ENCODE measurements at regions not wholly inside any gene's neighbourhood (a gene's known extent, or its start where the extent isn't known, plus 50 kb on each side); places are given as distances from the start of the nearest gene placed in this dataset.

DNA sequence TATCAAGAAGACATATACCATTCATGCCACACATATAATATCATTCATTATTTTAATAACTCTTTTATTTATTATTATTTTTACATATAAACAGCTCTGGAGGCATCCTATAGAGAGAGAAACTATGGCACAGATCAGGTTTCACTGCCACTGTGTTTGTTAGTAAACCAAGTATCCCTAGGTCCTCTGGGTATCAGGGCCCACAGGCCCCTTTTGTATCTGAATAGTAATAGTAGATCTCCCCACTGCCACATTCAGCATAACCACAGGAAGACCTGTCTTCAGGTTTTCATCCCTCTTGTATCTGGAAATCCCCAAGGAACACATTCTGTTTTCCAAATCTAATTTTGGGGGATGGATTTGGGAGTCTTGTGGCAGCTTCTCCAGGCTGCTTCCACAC is 94.0 kb downstream of the SPATA31D1 start:
- peaks cover 12% of the 10 kb centered on the region for H3K9me3 ChIP-seq (ENCODE audit: low read length)
- no peak for DNase-seq
- no peak overlapping the region for H3K4me2 ChIP-seq (ENCODE audit: low read depth, low read length, poor library complexity, severe bottlenecking)
- no peak overlapping the region for H3K9ac ChIP-seq (ENCODE audit: low read length)
- H3K27ac ChIP-seq (ENCODE audit: low read length): no peak overlapping the region
- no peaks in the 10 kb centered on the region for H3K79me2 ChIP-seq (ENCODE audit: low read length)
- no peaks in the 10 kb centered on the region for H3K9me2 ChIP-seq (replicated peaks; ENCODE audit: insufficient read depth, low read length)
- H3K4me1 ChIP-seq (ENCODE audit: low read length): no peaks in the 10 kb centered on the region
- no peaks in the 10 kb centered on the region for H3K36me3 ChIP-seq (ENCODE audit: insufficient read depth, low read length)
- H3K4me3 ChIP-seq (ENCODE audit: low read length): no peak overlapping the region
- no peak overlapping the region for H2AFZ ChIP-seq (ENCODE audit: low read length)
- H3K27me3 ChIP-seq (ENCODE audit: low read length): no peaks in the 10 kb centered on the region
- H4K20me1 ChIP-seq (ENCODE audit: insufficient read depth, low read depth, low read length): no peaks in the 10 kb centered on the region

DNA sequence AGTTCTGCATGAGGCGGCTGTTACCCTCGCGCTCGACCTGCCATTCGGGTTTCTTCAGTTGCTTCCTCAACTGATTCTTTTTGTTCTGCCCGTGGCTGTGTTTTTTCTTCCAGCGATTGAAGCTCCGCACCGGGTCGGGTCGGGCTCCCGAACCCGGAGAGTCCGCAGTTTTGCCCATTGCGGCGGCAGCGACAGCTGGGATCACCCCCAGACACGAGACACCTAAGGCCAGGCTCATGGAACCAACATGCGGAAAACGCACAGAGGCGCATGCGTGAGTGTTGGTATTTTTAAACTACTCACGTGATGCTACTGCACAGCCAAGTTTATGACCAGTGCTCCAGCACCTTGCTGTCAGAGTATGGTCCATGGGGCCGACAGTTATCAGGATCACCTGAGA is 100.0 kb downstream of the SPATA31D1 start:
- no peaks in the 10 kb centered on the region for H3K27me3 ChIP-seq (ENCODE audit: low read length)
- H4K20me1 ChIP-seq (ENCODE audit: insufficient read depth, low read depth, low read length): no peaks in the 10 kb centered on the region
- no peak overlapping the region for H2AFZ ChIP-seq (ENCODE audit: low read length)
- peaks cover 13% of the 10 kb centered on the region for H3K9me3 ChIP-seq (ENCODE audit: low read length)
- H3K27ac ChIP-seq (ENCODE audit: low read length): no peak overlapping the region
- no peaks in the 10 kb centered on the region for H3K79me2 ChIP-seq (ENCODE audit: low read length)
- H3K9ac ChIP-seq (ENCODE audit: low read length): no peak overlapping the region
- no peaks in the 10 kb centered on the region for H3K4me1 ChIP-seq (ENCODE audit: low read length)
- H3K4me2 ChIP-seq (ENCODE audit: low read depth, low read length, poor library complexity, severe bottlenecking): no peak overlapping the region
- DNase-seq: no peak
- no peaks in the 10 kb centered on the region for H3K9me2 ChIP-seq (replicated peaks; ENCODE audit: insufficient read depth, low read length)
- H3K36me3 ChIP-seq (ENCODE audit: insufficient read depth, low read length): no peaks in the 10 kb centered on the region
- no peak overlapping the region for H3K4me3 ChIP-seq (ENCODE audit: low read length)

- H4K20me1 ChIP-seq (ENCODE audit: insufficient read depth, low read depth, low read length): no peaks in the 10 kb centered on the region
- H3K27me3 ChIP-seq (ENCODE audit: low read length): no peaks in the 10 kb centered on the region
- H3K4me2 ChIP-seq (ENCODE audit: low read depth, low read length, poor library complexity, severe bottlenecking): no peak overlapping the region
- H3K9me2 ChIP-seq (replicated peaks; ENCODE audit: insufficient read depth, low read length): no peaks in the 10 kb centered on the region
- no peak overlapping the region for H3K27ac ChIP-seq (ENCODE audit: low read length)
- H3K36me3 ChIP-seq (ENCODE audit: insufficient read depth, low read length): no peaks in the 10 kb centered on the region
- H2AFZ ChIP-seq (ENCODE audit: low read length): no peak overlapping the region
- H3K79me2 ChIP-seq (ENCODE audit: low read length): no peaks in the 10 kb centered on the region
- no peak overlapping the region for H3K4me3 ChIP-seq (ENCODE audit: low read length)
- H3K9ac ChIP-seq (ENCODE audit: low read length): no peak overlapping the region
- peaks cover 11% of the 10 kb centered on the region for H3K9me3 ChIP-seq (ENCODE audit: low read length)
- DNase-seq: no peak
- H3K4me1 ChIP-seq (ENCODE audit: low read length): no peaks in the 10 kb centered on the region
Observed at GRCh38 chr9:82090046-82090445, 101.5 kb downstream of the SPATA31D1 start.

- no peak for DNase-seq
- H3K27ac ChIP-seq (ENCODE audit: low read length): no peak overlapping the region
Observed at GRCh38 chr9:82091100-82091499, 102.5 kb downstream of the SPATA31D1 start.

DNA sequence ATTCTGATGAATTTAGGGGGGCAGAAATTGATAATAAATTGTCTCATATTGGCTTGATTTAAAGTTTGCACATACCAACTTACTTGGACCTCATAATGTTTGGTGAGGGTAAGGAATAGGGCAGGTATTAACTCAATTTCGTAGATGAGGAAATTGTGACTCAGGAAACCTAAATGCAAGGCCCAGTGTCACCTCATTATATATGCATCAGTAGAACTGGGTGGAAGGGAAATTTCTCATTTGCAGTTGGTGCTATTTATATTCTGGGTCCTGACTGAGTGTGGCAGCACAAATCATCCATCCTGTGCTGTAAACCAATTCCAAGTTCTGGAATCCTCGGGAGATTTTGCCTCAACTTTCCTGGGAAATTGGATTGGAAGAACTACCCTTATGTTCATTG is 103.0 kb downstream of the SPATA31D1 start:
- Histone ChIP-seq H4K20me1 (ENCODE audit: insufficient read depth, low read depth, low read length) (no peaks in the 10 kb centered on the region), H3K36me3 (ENCODE audit: insufficient read depth, low read length) (no peaks in the 10 kb centered on the region), H3K27me3 (ENCODE audit: low read length) (no peaks in the 10 kb centered on the region), H3K9ac (ENCODE audit: low read length) (no peak overlapping the region), H3K79me2 (ENCODE audit: low read length) (no peaks in the 10 kb centered on the region), H3K4me1 (ENCODE audit: low read length) (no peaks in the 10 kb centered on the region), H3K9me3 (ENCODE audit: low read length) (peaks cover 14% of the 10 kb centered on the region), H3K4me2 (ENCODE audit: low read depth, low read length, poor library complexity, severe bottlenecking) (no peak overlapping the region), H3K9me2 (replicated peaks; ENCODE audit: insufficient read depth, low read length) (no peaks in the 10 kb centered on the region), H3K4me3 (ENCODE audit: low read length) (no peak overlapping the region), H3K27ac (ENCODE audit: low read length) (no peak overlapping the region), H2AFZ (ENCODE audit: low read length) (no peak overlapping the region)
- no peak for DNase-seq

More at GRCh38 chr9:82091100-82091499, 102.5 kb downstream of the SPATA31D1 start:
- Histone ChIP-seq H3K9me3 (ENCODE audit: low read length) (peaks cover 14% of the 10 kb centered on the region), H3K4me3 (ENCODE audit: low read length) (no peak overlapping the region), H3K36me3 (ENCODE audit: insufficient read depth, low read length) (no peaks in the 10 kb centered on the region), H3K9me2 (replicated peaks; ENCODE audit: insufficient read depth, low read length) (no peaks in the 10 kb centered on the region), H2AFZ (ENCODE audit: low read length) (no peak overlapping the region), H3K9ac (ENCODE audit: low read length) (no peak overlapping the region), H3K27me3 (ENCODE audit: low read length) (no peaks in the 10 kb centered on the region), H4K20me1 (ENCODE audit: insufficient read depth, low read depth, low read length) (no peaks in the 10 kb centered on the region), H3K4me2 (ENCODE audit: low read depth, low read length, poor library complexity, severe bottlenecking) (no peak overlapping the region), H3K79me2 (ENCODE audit: low read length) (no peaks in the 10 kb centered on the region), H3K4me1 (ENCODE audit: low read length) (no peaks in the 10 kb centered on the region)

- no peak overlapping the region for H3K4me2 ChIP-seq (ENCODE audit: low read depth, low read length, poor library complexity, severe bottlenecking)
- H3K27me3 ChIP-seq (ENCODE audit: low read length): no peaks in the 10 kb centered on the region
- no peak overlapping the region for H2AFZ ChIP-seq (ENCODE audit: low read length)
- H4K20me1 ChIP-seq (ENCODE audit: insufficient read depth, low read depth, low read length): no peaks in the 10 kb centered on the region
- H3K9me2 ChIP-seq (replicated peaks; ENCODE audit: insufficient read depth, low read length): no peaks in the 10 kb centered on the region
- H3K4me3 ChIP-seq (ENCODE audit: low read length): no peak overlapping the region
- peaks cover 45% of the 10 kb centered on the region for H3K9me3 ChIP-seq (ENCODE audit: low read length)
- H3K36me3 ChIP-seq (ENCODE audit: insufficient read depth, low read length): no peaks in the 10 kb centered on the region
- H3K4me1 ChIP-seq (ENCODE audit: low read length): no peaks in the 10 kb centered on the region
- no peaks in the 10 kb centered on the region for H3K79me2 ChIP-seq (ENCODE audit: low read length)
- H3K27ac ChIP-seq (ENCODE audit: low read length): no peak overlapping the region
- no peak overlapping the region for H3K9ac ChIP-seq (ENCODE audit: low read length)
- DNase-seq: no peak
Observed at GRCh38 chr9:82101475-82101874, 112.9 kb downstream of the SPATA31D1 start.

- no peaks in the 10 kb centered on the region for H4K20me1 ChIP-seq (ENCODE audit: insufficient read depth, low read depth, low read length)
- H3K79me2 ChIP-seq (ENCODE audit: low read length): no peaks in the 10 kb centered on the region
- no peaks in the 10 kb centered on the region for H3K4me1 ChIP-seq (ENCODE audit: low read length)
- H3K9me3 ChIP-seq (ENCODE audit: low read length): peaks cover 37% of the 10 kb centered on the region
- H3K27ac ChIP-seq (ENCODE audit: low read length): no peak overlapping the region
- no peak overlapping the region for H3K4me3 ChIP-seq (ENCODE audit: low read length)
- H3K9me2 ChIP-seq (replicated peaks; ENCODE audit: insufficient read depth, low read length): no peaks in the 10 kb centered on the region
- no peak overlapping the region for H3K9ac ChIP-seq (ENCODE audit: low read length)
- no peaks in the 10 kb centered on the region for H3K36me3 ChIP-seq (ENCODE audit: insufficient read depth, low read length)
- DNase-seq: no peak
- H2AFZ ChIP-seq (ENCODE audit: low read length): no peak overlapping the region
- H3K4me2 ChIP-seq (ENCODE audit: low read depth, low read length, poor library complexity, severe bottlenecking): no peak overlapping the region
- H3K27me3 ChIP-seq (ENCODE audit: low read length): no peaks in the 10 kb centered on the region
Observed at GRCh38 chr9:82104252-82104651, 115.7 kb downstream of the SPATA31D1 start.

- H3K4me2 ChIP-seq (ENCODE audit: low read depth, low read length, poor library complexity, severe bottlenecking): no peak overlapping the region
- no peaks in the 10 kb centered on the region for H3K4me1 ChIP-seq (ENCODE audit: low read length)
- no peaks in the 10 kb centered on the region for H3K36me3 ChIP-seq (ENCODE audit: insufficient read depth, low read length)
- no peaks in the 10 kb centered on the region for H3K9me2 ChIP-seq (replicated peaks; ENCODE audit: insufficient read depth, low read length)
- H3K9me3 ChIP-seq (ENCODE audit: low read length): peaks cover 36% of the 10 kb centered on the region
- H2AFZ ChIP-seq (ENCODE audit: low read length): no peak overlapping the region
- no peak overlapping the region for H3K9ac ChIP-seq (ENCODE audit: low read length)
- H4K20me1 ChIP-seq (ENCODE audit: insufficient read depth, low read depth, low read length): no peaks in the 10 kb centered on the region
- DNase-seq: no peak
- no peak overlapping the region for H3K4me3 ChIP-seq (ENCODE audit: low read length)
- H3K79me2 ChIP-seq (ENCODE audit: low read length): no peaks in the 10 kb centered on the region
- no peaks in the 10 kb centered on the region for H3K27me3 ChIP-seq (ENCODE audit: low read length)
- H3K27ac ChIP-seq (ENCODE audit: low read length): no peak overlapping the region
Observed at GRCh38 chr9:82105729-82106128, 117.2 kb downstream of the SPATA31D1 start.

DNA sequence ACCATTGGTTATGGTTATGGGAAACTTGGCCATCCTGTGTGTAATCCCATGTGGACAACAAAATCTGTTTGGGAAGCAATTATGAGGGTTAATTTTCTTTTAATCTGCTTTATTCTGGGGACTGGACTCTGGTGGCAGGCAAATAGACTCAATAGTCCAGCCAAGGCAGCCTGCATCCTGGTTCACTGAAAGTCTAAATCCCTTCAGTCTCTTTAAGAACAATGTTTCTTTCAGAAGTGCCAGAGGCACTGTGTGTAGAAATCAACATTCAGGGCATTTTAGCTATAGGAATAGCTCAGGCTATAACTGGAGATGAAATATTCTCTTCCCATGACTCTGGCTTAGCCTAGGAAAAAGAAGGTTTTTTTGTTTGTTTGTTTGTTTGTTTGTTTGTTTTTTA is 118.0 kb downstream of the SPATA31D1 start:
- no peak overlapping the region for H3K9ac ChIP-seq (ENCODE audit: low read length)
- no peaks in the 10 kb centered on the region for H3K36me3 ChIP-seq (ENCODE audit: insufficient read depth, low read length)
- H3K4me3 ChIP-seq (ENCODE audit: low read length): no peak overlapping the region
- no peak overlapping the region for H2AFZ ChIP-seq (ENCODE audit: low read length)
- H3K9me3 ChIP-seq (ENCODE audit: low read length): peaks cover 33% of the 10 kb centered on the region
- H3K4me2 ChIP-seq (ENCODE audit: low read depth, low read length, poor library complexity, severe bottlenecking): no peak overlapping the region
- no peaks in the 10 kb centered on the region for H3K9me2 ChIP-seq (replicated peaks; ENCODE audit: insufficient read depth, low read length)
- no peak overlapping the region for H3K27ac ChIP-seq (ENCODE audit: low read length)
- DNase-seq: no peak
- no peaks in the 10 kb centered on the region for H3K79me2 ChIP-seq (ENCODE audit: low read length)
- no peaks in the 10 kb centered on the region for H3K27me3 ChIP-seq (ENCODE audit: low read length)
- H3K4me1 ChIP-seq (ENCODE audit: low read length): no peaks in the 10 kb centered on the region
- no peaks in the 10 kb centered on the region for H4K20me1 ChIP-seq (ENCODE audit: insufficient read depth, low read depth, low read length)

All from Karpas-422 (cell line).